GM23248 (cell line): ENCODE measurements at regions not wholly inside any gene's neighbourhood (a gene's known extent, or its start where the extent isn't known, plus 50 kb on each side); places are given as distances from the start of the nearest gene placed in this dataset.

ENCODE experiments used
- DNase-seq: peaks from one replicate; pipeline ENCODE4 v3.0.0-alpha.2; 2015
- H2AFZ ChIP-seq: fragments of 200-600 bp; sonication (generic); 2 replicates; pipeline ENCODE4 v1.6.1; 2016; ENCODE audit warnings: antibody characterized with exemption
- H3F3A ChIP-seq: fragments of 200-600 bp; sonication (generic); 2 replicates; pipeline ENCODE4 v1.6.1; 2016; ENCODE audit warnings: mild to moderate bottlenecking, antibody characterized with exemption, mixed run types; ENCODE audit not compliant: insufficient read depth
- H3K27ac ChIP-seq: fragments of 200-600 bp; sonication (generic); 2 replicates; pipeline ENCODE4 v1.5.1; 2016; ENCODE audit warnings: mild to moderate bottlenecking
- H3K27me3 ChIP-seq: fragments of 200-600 bp; sonication (generic); replicated peaks from 2 replicates; pipeline ENCODE4 v1.6.1; 2016; ENCODE audit warnings: mild to moderate bottlenecking; ENCODE audit not compliant: insufficient read depth
- H3K36me3 ChIP-seq: fragments of 200-600 bp; sonication (generic); 2 replicates; pipeline ENCODE4 v1.6.1; 2016; ENCODE audit warnings: low read depth, mild to moderate bottlenecking
- H3K4me1 ChIP-seq: fragments of 200-600 bp; sonication (generic); 2 replicates; pipeline ENCODE4 v1.6.1; 2016; ENCODE audit warnings: mild to moderate bottlenecking; ENCODE audit not compliant: insufficient read depth
- H3K4me2 ChIP-seq: fragments of 200-600 bp; sonication (generic); one replicate; pipeline ENCODE4 v1.6.1; 2016; ENCODE audit warnings: mild to moderate bottlenecking; ENCODE audit not compliant: unreplicated experiment
- H3K4me3 ChIP-seq: fragments of 200-600 bp; sonication (generic); 2 replicates; pipeline ENCODE4 v1.5.1; 2016; ENCODE audit warnings: mild to moderate bottlenecking
- H3K79me2 ChIP-seq: fragments of 200-600 bp; sonication (generic); 2 replicates; pipeline ENCODE4 v1.6.1; 2016; ENCODE audit warnings: mild to moderate bottlenecking; ENCODE audit not compliant: insufficient read depth
- H3K9ac ChIP-seq: fragments of 200-600 bp; sonication (generic); 2 replicates; pipeline ENCODE4 v1.6.1; 2016; ENCODE audit warnings: mild to moderate bottlenecking
- H3K9me2 ChIP-seq: fragments of 200-600 bp; sonication (generic); 2 replicates; pipeline ENCODE4 v1.6.1; 2016; ENCODE audit warnings: mixed run types, mild to moderate bottlenecking, moderate library complexity; ENCODE audit not compliant: insufficient read depth
- H3K9me3 ChIP-seq: fragments of 200-600 bp; sonication (generic); one replicate; pipeline ENCODE4 v1.6.1; 2017; ENCODE audit warnings: low read depth
- H4K20me1 ChIP-seq: fragments of 200-600 bp; sonication (generic); 2 replicates; pipeline ENCODE4 v1.6.0; 2016; ENCODE audit not compliant: insufficient read depth
- EZH2 ChIP-seq: fragments of 200-600 bp; sonication (generic); IDR thresholded peaks from 2 replicates; pipeline ENCODE4 v1.6.1; 2018; ENCODE audit warnings: antibody characterized with exemption, mild to moderate bottlenecking; ENCODE audit not compliant: insufficient read depth, poor library complexity, severe bottlenecking
- EZH2phosphoT487 ChIP-seq: fragments of 200-600 bp; sonication (generic); IDR thresholded peaks from 2 replicates; pipeline ENCODE4 v1.6.1; 2018; ENCODE audit warnings: antibody characterized with exemption, moderate library complexity, mild to moderate bottlenecking, low read depth; ENCODE audit not compliant: insufficient read depth
- WGBS, 2 experiments: methylation state at CpG; one replicate each; pipeline ENCODE4 v1.1.6; 2015 to 2017; ENCODE audit warnings: low lambda C conversion rate in 2 of 2, low coverage in 1 of 2; ENCODE audit errors: missing lambda C conversion rate in 2 of 2; 5-methylcytosine and 5-hydroxymethylcytosine counted together
- in situ Hi-C: fragments of 300-500 bp; cut with MboI; formaldehyde crosslinking; loops from 2 replicates; pipeline ENCODE4 v1.15.0; 2020

DNA sequence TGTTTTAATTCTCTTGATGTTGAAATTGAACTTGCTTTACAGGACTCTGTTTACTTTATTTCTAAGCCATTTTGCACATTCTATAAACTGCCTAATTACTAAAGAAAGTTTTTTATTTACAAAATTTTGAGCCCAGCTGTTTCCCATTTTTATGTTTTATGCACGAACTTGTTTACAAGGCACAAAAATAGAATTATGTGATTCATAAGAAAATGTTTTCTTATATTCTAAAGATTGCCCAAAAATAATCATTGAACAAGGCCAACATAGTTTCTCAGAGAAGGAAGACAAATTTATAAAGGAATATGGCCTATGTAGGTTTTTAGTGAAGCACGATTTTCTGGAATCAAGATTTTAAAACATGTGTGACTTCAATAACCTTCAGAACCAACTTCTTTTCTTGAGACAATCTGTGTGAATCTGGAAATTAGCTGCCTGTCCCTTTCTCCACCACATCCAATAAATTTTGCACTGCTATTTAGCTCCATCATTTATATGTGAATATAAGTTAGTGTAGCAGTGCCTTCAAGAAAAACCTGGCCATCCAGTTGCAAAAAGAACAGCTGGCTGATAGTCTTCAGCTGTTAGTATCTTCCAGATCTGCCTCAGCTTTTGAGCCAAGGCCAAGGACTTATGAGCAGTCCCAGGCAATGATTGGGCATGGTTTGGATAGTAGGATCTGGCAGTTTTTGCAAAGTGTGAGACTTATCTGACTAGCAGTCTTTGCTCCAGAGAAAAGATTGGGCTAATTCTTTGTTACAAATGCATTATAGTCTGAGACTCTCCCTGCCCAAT, 253.2 kb upstream of the COL3A1 start:
- TF ChIP-seq EZH2phosphoT487 (no peak), EZH2 (no peak)
- 17 to 18% methylated on average over 2 of the region's 2 CpGs for WGBS, 2 experiments
- in situ Hi-C loops = no loop called here

DNA sequence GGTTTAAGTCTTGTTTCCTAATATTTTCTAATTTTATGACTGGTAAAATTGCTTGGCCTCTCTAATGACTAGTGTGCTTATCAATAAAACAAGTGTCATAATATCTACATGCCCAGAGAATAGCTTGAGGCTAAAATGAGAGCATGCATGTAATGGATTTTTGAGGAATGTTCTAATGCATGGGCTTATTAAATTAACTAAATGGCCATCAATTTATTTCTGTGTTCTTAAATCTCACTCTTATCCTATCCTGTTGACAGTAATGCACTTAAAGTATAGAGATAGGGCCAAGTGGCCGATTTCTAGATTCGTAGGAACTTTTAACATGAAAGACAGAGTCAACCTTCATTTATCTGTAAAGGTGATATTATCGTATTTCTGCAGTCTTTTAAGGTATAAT, 252.4 kb upstream of the COL3A1 start:
- Histone ChIP-seq H3K4me3 (no peak overlapping the region), H3K79me2 (no peaks in the 10 kb centered on the region), H3K27ac (no peak overlapping the region), H3K4me2 (no peak overlapping the region), H3K4me1 (no peaks in the 10 kb centered on the region; the same call in 1 of the 2 replicates), H3K9me3 (no peaks in the 10 kb centered on the region), H4K20me1 (no peaks in the 10 kb centered on the region), H3K9ac (no peak overlapping the region), H3K36me3 (no peaks in the 10 kb centered on the region), H3K9me2 (no peaks in the 10 kb centered on the region), H2AFZ (no peak overlapping the region), H3F3A (no peaks in the 10 kb centered on the region), H3K27me3 (no peaks in the 10 kb centered on the region)
- in situ Hi-C loops = no loop called here
- TF ChIP-seq EZH2 = no peak
- no peak for TF ChIP-seq EZH2phosphoT487
- 85 to 87% methylated on average over 3 of the region's 3 CpGs for WGBS, 2 experiments
- no peak for DNase-seq

More for the DNA sequence above, 253.2 kb upstream of the COL3A1 start:
- no peaks in the 10 kb centered on the region for H3K36me3 ChIP-seq
- no peaks in the 10 kb centered on the region for H4K20me1 ChIP-seq
- H3K4me2 ChIP-seq = no peak overlapping the region
- DNase-seq = peak; percentile 30
- H3F3A ChIP-seq = no peaks in the 10 kb centered on the region
- peak overlapping the region; percentile 51 for H2AFZ ChIP-seq
- no peaks in the 10 kb centered on the region for H3K27me3 ChIP-seq
- H3K27ac ChIP-seq = no peak overlapping the region
- H3K4me3 ChIP-seq = no peak overlapping the region
- H3K9me2 ChIP-seq = no peaks in the 10 kb centered on the region
- H3K4me1 ChIP-seq = no peaks in the 10 kb centered on the region
- H3K9me3 ChIP-seq = no peaks in the 10 kb centered on the region
- H3K79me2 ChIP-seq = no peaks in the 10 kb centered on the region
- no peak overlapping the region for H3K9ac ChIP-seq

GRCh38 chr2:188725746-188726360, 248.3 kb upstream of the COL3A1 start:
- Histone ChIP-seq H3F3A (no peaks in the 10 kb centered on the region), H3K4me3 (no peak overlapping the region), H3K79me2 (no peaks in the 10 kb centered on the region), H4K20me1 (no peaks in the 10 kb centered on the region), H3K9me2 (no peaks in the 10 kb centered on the region), H3K4me2 (no peak overlapping the region), H3K9ac (no peak overlapping the region), H3K36me3 (no peaks in the 10 kb centered on the region), H3K27me3 (no peaks in the 10 kb centered on the region), H3K27ac (no peak overlapping the region), H3K9me3 (no peaks in the 10 kb centered on the region), H3K4me1 (no peaks in the 10 kb centered on the region; the same call in 1 of the 2 replicates), H2AFZ (no peak overlapping the region)
- TF ChIP-seq EZH2phosphoT487 = no peak
- no peak for TF ChIP-seq EZH2
- peak; percentile 39 for DNase-seq
- in situ Hi-C loops = no loop called here
- 62 to 65% methylated on average over 3 of the region's 3 CpGs for WGBS, 2 experiments

DNA sequence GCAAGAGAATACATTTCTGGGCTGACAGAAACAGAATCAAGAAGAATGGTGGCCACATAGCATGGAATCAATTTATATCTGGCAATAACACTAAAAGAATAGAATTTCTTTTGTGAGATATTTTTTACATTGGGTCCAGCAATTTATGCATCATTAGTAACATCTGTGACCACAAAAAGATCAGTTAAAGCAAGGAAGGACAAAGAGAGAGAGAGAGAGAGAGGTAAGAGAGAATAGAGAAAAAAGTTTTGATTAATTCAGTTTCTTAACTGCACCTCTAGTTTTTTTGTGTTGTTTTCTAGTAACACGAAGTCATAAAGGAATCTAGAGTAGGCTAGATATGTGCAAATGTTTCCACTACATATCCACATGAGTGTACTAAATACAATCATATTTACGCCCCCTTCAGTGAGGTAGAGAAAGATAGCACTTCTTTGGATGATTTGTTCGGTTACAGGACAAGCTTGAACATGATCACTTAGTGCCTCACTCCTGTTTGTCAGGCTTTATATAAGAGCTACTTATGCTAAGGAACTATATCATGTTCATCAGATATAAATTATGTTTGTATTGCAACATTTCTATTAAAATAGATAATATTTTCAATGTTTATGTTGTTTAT, 247.4 kb upstream of the COL3A1 start:
- no peak for TF ChIP-seq EZH2
- no peak for TF ChIP-seq EZH2phosphoT487
- no peak overlapping the region for H3K4me2 ChIP-seq
- no peaks in the 10 kb centered on the region; the same call in 1 of the 2 replicates for H3K4me1 ChIP-seq
- in situ Hi-C loops = no loop called here
- H3K4me3 ChIP-seq = no peak overlapping the region
- no peak overlapping the region for H3K27ac ChIP-seq
- no peaks in the 10 kb centered on the region for H3K79me2 ChIP-seq
- DNase-seq = no peak
- no peaks in the 10 kb centered on the region for H3K27me3 ChIP-seq
- no peaks in the 10 kb centered on the region for H3K9me3 ChIP-seq
- no peaks in the 10 kb centered on the region for H3K36me3 ChIP-seq
- no peaks in the 10 kb centered on the region for H4K20me1 ChIP-seq
- WGBS, 2 experiments = 83 to 87% methylated on average over 3 of the region's 3 CpGs
- no peaks in the 10 kb centered on the region for H3K9me2 ChIP-seq
- no peak overlapping the region for H3K9ac ChIP-seq
- H3F3A ChIP-seq = no peaks in the 10 kb centered on the region
- no peak overlapping the region for H2AFZ ChIP-seq
